GM19351 (cell line): ENCODE measurements at regions not wholly inside any gene's neighbourhood (a gene's known extent, or its start where the extent isn't known, plus 50 kb on each side); places are given as distances from the start of the nearest gene placed in this dataset.

ENCODE experiments used
- ATAC-seq: cut with Tn5 transposase; IDR thresholded peaks from one replicate; pipeline ENCODE4 v1.9.1; 2021; ENCODE audit warnings: mild to moderate bottlenecking, moderate library complexity; ENCODE audit not compliant: unreplicated experiment

- no peak for ATAC-seq
These were observed 57.4 kb upstream of the CXADR start for GRCh38 chr21:17455451-17455850.

GRCh38 chr21:17458279-17458678 lies 54.6 kb upstream of the CXADR start:
- ATAC-seq = no peak

GRCh38 chr21:17460094-17460493 lies 52.7 kb upstream of the CXADR start:
- ATAC-seq = no peak

GRCh38 chr21:17461014-17461413 lies 51.8 kb upstream of the CXADR start:
- no peak for ATAC-seq

- no peak for ATAC-seq
These were observed 51.3 kb upstream of the CXADR start for GRCh38 chr21:17461582-17461981.

- no peak for ATAC-seq
These were observed 50.4 kb upstream of the CXADR start for GRCh38 chr21:17462276-17462981.
